ENCODE measurements at regions not wholly inside any gene's neighbourhood (a gene's known extent, or its start where the extent isn't known, plus 50 kb on each side); places are given as distances from the start of the nearest gene placed in this dataset.

- TF ChIP-seq CTCF (IDR thresholded peaks at IDR 0.05; ENCODE audit: poor library complexity, severe bottlenecking) (no peak), EP300 (conservative IDR thresholded peaks at IDR 0.05; ENCODE audit: poor library complexity, severe bottlenecking) (no peak), EZH2 (IDR thresholded peaks at IDR 0.05; ENCODE audit: borderline replicate concordance, insufficient read depth, low read length, poor library complexity, severe bottlenecking) (no peak), RAD21 (conservative IDR thresholded peaks at IDR 0.05) (no peak)
Observed at GRCh38 chr2:105974812-105975211, 219.3 kb downstream of the UXS1 start.

Measured in neural cell (in vitro differentiated cells).